Breast epithelium (tissue), 4 donors: ENCODE measurements at regions not wholly inside any gene's neighbourhood (a gene's known extent, or its start where the extent isn't known, plus 50 kb on each side); places are given as distances from the start of the nearest gene placed in this dataset.

ENCODE experiments used
- DNase-seq, 2 donors: peaks; one replicate each; pipeline ENCODE4 v3.0.0-alpha.2; 2019; ENCODE audit warnings: low spot score in 2 of 2
- H3K27ac ChIP-seq, 2 donors: fragments of 200-600 bp; sonication (generic) in 1 of 2; one replicate each; pipeline ENCODE4 v1.5.1; 2016 to 2019; ENCODE audit warnings: mild to moderate bottlenecking in 1 of 2
- H3K27me3 ChIP-seq, 2 donors: fragments of 200-600 bp; sonication (generic) in 1 of 2; one replicate each; pipeline versions ENCODE4 v1.5.1 to v1.6.0; 2017 to 2019; ENCODE audit warnings: control low read depth in 1 of 2, mild to moderate bottlenecking in 1 of 2
- H3K36me3 ChIP-seq: fragments of 200-600 bp; one replicate; pipeline ENCODE4 v1.5.1; 2019
- H3K4me1 ChIP-seq, 2 donors: fragments of 200-600 bp; sonication (generic); one replicate each; pipeline ENCODE4 v1.5.1; 2016 to 2019; ENCODE audit warnings: control low read depth in 1 of 2
- H3K4me3 ChIP-seq, 3 donors: fragments of 200-600 bp; sonication (generic); 1 replicate in 2 of 3; 2 replicates in 1 of 3; pipeline ENCODE4 v1.5.1; 2016 to 2019; ENCODE audit warnings: mild to moderate bottlenecking in 3 of 3, moderate library complexity in 2 of 3
- H3K9me3 ChIP-seq, 2 donors: fragments of 200-600 bp; sonication (generic) in 1 of 2; one replicate each; pipeline ENCODE4 v1.5.1; 2016 to 2019; ENCODE audit warnings: control low read depth in 1 of 2
- POLR2A ChIP-seq: fragments of 450-650 bp; IDR thresholded peaks from one replicate; pipeline ENCODE4 v1.6.1; 2016; ENCODE audit warnings: antibody characterized with exemption, mild to moderate bottlenecking, moderate library complexity
- POLR2AphosphoS5 ChIP-seq, 3 donors: sonication (generic); formaldehyde crosslinking; IDR thresholded peaks; one replicate each; pipeline ENCODE4 v1.6.1; 2017; ENCODE audit warnings: antibody characterized with exemption in 3 of 3
- intact Hi-C: fragments of 100-400 bp; cut with DNase I; formaldehyde crosslinking; loops from one replicate; pipeline ENCODE4 v1.15.1; 2023; ENCODE audit warnings: low total_unique reads
- TF ChIP-seq, protein P1 (sequence below), 3 donors: fragments of 450-650 bp; IDR thresholded peaks; one replicate each; pipeline ENCODE4 v1.5.1; 2016 to 2017; ENCODE audit warnings: antibody characterized with exemption in 3 of 3, mild to moderate bottlenecking in 3 of 3, moderate library complexity in 3 of 3

DNA sequence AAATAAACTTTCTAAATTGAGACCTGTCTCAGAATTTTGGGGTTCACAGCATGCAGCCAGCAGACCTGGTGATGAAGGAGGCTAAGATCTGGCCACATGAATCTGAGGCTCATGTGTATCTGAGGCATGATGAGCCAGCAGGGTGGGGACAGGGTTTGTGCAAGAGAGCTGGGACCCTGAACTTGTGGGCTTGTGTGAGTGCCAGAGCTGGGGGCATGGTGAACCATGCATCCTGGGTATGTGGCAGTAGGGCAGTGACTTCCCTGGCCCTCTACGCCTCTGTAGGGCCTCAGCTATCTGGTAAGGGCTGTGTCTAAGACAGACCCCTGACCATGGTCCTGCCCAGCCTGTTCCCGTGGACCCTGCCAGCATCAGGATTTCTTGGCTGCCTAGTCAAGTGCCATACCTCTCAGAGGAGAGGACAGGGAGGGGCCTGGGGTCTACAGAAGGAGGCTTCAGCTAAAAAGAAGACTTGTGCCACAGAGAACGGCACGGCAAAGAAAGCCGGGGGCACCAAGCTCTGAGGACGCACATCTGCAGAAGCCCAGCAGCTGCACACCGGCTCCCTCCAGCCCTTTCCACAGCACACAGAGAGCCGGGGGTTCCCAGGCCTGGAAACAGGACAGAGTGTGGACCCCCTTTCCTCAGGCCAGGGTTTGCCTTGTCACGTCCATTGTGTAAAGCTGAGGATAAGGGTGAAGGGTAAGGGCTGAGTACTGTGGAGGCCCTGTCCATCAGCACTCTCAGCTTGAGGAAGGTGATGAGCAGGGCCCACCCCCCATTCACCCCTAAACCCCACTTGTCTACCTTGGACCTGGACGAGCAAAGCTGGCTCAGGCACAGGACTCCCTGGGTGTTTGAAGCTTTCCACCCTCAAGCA lies 130.1 kb downstream of the MRPL36 start:
- no peak overlapping the region for H3K27ac ChIP-seq
- peaks cover 3 to 20% of the 10 kb centered on the region in 2 donors for H3K9me3 ChIP-seq
- no peaks in the 10 kb centered on the region for H3K4me1 ChIP-seq
- H3K4me3 ChIP-seq: no peak overlapping the region
- intact Hi-C loops: no loop called here
- TF ChIP-seq POLR2AphosphoS5 (IDR thresholded peaks at IDR 0.05) (no peak), POLR2A (no peak)
- TF ChIP-seq, protein P1, sequence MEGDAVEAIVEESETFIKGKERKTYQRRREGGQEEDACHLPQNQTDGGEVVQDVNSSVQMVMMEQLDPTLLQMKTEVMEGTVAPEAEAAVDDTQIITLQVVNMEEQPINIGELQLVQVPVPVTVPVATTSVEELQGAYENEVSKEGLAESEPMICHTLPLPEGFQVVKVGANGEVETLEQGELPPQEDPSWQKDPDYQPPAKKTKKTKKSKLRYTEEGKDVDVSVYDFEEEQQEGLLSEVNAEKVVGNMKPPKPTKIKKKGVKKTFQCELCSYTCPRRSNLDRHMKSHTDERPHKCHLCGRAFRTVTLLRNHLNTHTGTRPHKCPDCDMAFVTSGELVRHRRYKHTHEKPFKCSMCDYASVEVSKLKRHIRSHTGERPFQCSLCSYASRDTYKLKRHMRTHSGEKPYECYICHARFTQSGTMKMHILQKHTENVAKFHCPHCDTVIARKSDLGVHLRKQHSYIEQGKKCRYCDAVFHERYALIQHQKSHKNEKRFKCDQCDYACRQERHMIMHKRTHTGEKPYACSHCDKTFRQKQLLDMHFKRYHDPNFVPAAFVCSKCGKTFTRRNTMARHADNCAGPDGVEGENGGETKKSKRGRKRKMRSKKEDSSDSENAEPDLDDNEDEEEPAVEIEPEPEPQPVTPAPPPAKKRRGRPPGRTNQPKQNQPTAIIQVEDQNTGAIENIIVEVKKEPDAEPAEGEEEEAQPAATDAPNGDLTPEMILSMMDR (IDR thresholded peaks at IDR 0.05): no peak
- peaks cover 0 to 25% of the 10 kb centered on the region in 2 donors for H3K27me3 ChIP-seq
- DNase-seq: peak in 1 of 2 donors; percentile 15
- no peaks in the 10 kb centered on the region for H3K36me3 ChIP-seq

DNA sequence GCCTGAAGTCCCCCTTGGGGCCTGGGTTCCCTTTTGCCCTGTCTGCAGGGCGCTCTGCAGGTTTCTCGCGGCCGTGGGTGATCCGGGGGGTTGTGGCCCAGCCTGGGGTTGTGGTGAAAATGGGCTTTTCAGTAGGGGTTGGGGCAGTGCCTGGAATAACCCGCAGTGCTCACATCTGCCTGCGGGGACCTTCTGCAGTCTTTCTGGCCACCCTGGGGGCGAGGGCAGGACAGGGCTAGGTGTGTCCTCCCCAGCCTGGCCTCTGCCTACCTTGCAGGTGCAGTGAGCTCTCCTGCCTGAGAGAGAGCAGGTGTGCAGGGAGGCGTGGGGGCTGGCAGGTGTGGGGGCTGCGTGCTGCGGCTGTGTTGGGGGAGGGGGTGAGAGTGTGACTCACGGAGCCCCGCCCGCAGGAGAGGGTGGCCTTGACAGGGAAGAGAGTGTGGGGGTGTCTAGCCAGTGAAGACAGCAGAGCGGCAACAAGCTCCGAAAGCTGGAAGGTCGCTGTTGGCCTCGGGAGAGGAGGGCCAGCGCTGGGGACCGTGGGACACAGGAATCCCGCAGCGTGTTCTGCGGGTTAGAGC lies 131.4 kb downstream of the MRPL36 start:
- intact Hi-C loops: no loop called here
- Histone ChIP-seq H3K4me3 (no peak overlapping the region), H3K36me3 (no peaks in the 10 kb centered on the region), H3K4me1 (no peaks in the 10 kb centered on the region), H3K27ac (no peak overlapping the region), H3K27me3 (peaks cover 0 to 28% of the 10 kb centered on the region in 2 donors), H3K9me3 (peaks cover 3 to 20% of the 10 kb centered on the region in 2 donors)
- peak in 1 of 2 donors; percentile 15 for DNase-seq
- TF ChIP-seq POLR2AphosphoS5 (IDR thresholded peaks at IDR 0.05) (no peak), POLR2A (no peak)
- TF ChIP-seq, protein P1 (IDR thresholded peaks at IDR 0.05): no peak

DNA sequence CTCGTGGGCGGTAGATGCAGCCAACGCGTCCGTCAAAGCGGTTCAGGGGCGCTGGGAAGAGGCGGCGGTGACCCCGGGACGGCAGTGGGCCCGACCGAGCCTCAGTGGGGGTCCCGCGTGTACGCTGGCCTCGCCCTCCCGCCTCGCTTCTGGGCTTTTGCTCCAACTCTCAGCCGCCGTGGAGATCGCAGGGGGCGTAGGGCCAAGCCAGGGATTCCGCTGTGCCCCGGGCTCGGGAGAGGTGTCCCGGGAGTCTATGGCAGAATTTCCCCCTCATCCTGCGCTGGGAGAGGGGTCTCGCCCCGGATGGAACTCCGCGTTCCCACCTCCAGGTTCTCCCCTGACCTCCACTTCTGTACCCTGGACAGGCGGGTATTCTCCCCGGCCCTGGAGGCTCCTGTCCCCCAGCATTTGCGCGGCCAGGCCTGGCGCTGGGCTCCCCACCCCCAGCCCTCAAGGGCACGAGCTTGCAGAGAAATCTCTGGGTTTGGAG lies 131.9 kb downstream of the MRPL36 start:
- Histone ChIP-seq H3K27me3 (peaks cover 0 to 28% of the 10 kb centered on the region in 2 donors), H3K36me3 (no peaks in the 10 kb centered on the region), H3K27ac (no peak overlapping the region), H3K9me3 (peaks cover 3 to 20% of the 10 kb centered on the region in 2 donors), H3K4me1 (no peaks in the 10 kb centered on the region), H3K4me3 (peak overlapping the region in 2 of 3 donors; percentile 40 to 59)
- TF ChIP-seq POLR2A (no peak), POLR2AphosphoS5 (IDR thresholded peaks at IDR 0.05) (no peak)
- TF ChIP-seq, protein P1 (IDR thresholded peaks at IDR 0.05): no peak
- peak in 1 of 2 donors; percentile 9 for DNase-seq
- intact Hi-C loops: no loop called here

DNA sequence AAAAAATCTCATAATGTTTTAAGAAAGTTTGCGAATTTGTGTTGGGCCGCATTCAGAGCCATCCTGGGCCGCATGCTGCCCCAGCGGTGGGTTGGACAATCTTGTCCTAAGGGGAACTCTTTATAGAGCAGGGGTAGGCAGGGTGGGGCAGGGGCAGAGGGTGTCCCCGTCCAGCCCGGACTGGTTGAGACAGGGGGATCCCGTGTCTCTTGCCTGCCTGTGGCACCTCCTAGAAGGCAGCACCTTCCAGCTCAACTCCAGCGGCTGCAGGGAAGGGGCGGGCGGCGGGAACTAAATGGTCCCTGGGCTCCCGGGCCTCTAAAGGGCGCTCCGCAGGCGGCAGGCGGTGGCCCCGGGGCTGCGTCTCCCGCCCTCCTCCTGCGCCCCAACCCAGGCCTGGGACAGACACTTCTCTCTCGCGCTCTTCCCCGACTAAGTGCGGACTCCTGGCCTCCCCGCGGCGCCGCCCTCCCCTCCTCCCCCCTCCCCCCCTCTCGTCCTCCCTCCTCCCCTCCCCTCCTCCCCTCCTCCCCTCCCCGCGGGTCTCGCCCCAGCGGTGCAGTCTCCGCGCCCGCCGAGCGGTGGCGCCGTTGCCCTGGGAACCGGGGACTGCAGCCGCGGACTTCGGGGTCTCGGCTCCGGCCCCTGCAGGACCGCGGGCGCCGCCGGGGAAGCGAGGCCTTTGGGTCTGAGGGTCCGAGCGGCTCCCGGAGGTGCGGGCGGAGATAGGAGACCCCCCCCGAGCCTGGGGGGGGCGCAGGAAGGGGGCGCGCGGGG lies 132.6 kb downstream of the MRPL36 start:
- TF ChIP-seq POLR2A (no peak), POLR2AphosphoS5 (IDR thresholded peaks at IDR 0.05) (no peak)
- TF ChIP-seq, protein P1 (IDR thresholded peaks at IDR 0.05): peak in 1 of 3 donors; percentile 20
- intact Hi-C loops: no loop called here
- DNase-seq: peak in 1 of 2 donors; percentile 21
- Histone ChIP-seq H3K4me1 (no peaks in the 10 kb centered on the region), H3K36me3 (no peaks in the 10 kb centered on the region), H3K4me3 (peak overlapping the region in 2 of 3 donors; percentile 40 to 59), H3K9me3 (peaks cover 3 to 20% of the 10 kb centered on the region in 2 donors), H3K27ac (no peak overlapping the region), H3K27me3 (peaks cover 0 to 32% of the 10 kb centered on the region in 2 donors)
